A673 (cell line): ENCODE measurements at regions not wholly inside any gene's neighbourhood (a gene's known extent, or its start where the extent isn't known, plus 50 kb on each side); places are given as distances from the start of the nearest gene placed in this dataset.

Experiments used
- BruUV-seq: library from RNA; stranded (reverse); fragments of 400-500 nt; replicated peaks from 2 replicates; lab custom pipeline; 2021; lab: Mats Ljungman, UMichigan
- CTCF ChIA-PET: fragments of 300-600 bp; sonication (Branson Sonifier 250); formaldehyde crosslinking; loops from one replicate; lab custom pipeline; 2022; ENCODE audit warnings: antibody characterized with exemption; lab: Charles Lee
- POLR2A ChIA-PET: fragments of 300-600 bp; sonication (Branson Sonifier 250); formaldehyde crosslinking; loops from one replicate; lab custom pipeline; 2022; ENCODE audit warnings: antibody characterized with exemption; ENCODE audit not compliant: low non-redundant PET; lab: Charles Lee
- DNase-seq: peaks from one replicate; pipeline ENCODE4 v3.0.0-alpha.2; 2015; ENCODE audit warnings: low spot score
- H3K27ac ChIP-seq: fragments of 200-600 bp; sonication (generic); 2 replicates; pipeline ENCODE4 v1.5.1; 2016; ENCODE audit warnings: mixed run types, low read depth, mild to moderate bottlenecking, mixed read lengths, antibody characterized with exemption, low read length; ENCODE audit not compliant: poor library complexity, severe bottlenecking
- H3K27me3 ChIP-seq: fragments of 200-600 bp; sonication (generic); replicated peaks from 2 replicates; pipeline ENCODE4 v1.6.1; 2017; ENCODE audit warnings: mixed run types, low read depth, mild to moderate bottlenecking, mixed read lengths, antibody characterized with exemption, low read length; ENCODE audit not compliant: insufficient read depth, poor library complexity
- H3K36me3 ChIP-seq: fragments of 200-600 bp; sonication (generic); 2 replicates; pipeline ENCODE4 v1.6.1; 2016; ENCODE audit warnings: mixed run types, mild to moderate bottlenecking, mixed read lengths, antibody characterized with exemption, low read length; ENCODE audit not compliant: insufficient read depth, poor library complexity, severe bottlenecking
- H3K4me1 ChIP-seq: fragments of 200-600 bp; sonication (generic); 2 replicates; pipeline ENCODE4 v1.6.1; 2017; ENCODE audit warnings: mixed run types, mild to moderate bottlenecking, mixed read lengths, antibody characterized with exemption, low read length; ENCODE audit not compliant: insufficient read depth, poor library complexity, severe bottlenecking
- H3K4me3 ChIP-seq: fragments of 200-600 bp; sonication (generic); 2 replicates; pipeline ENCODE4 v1.5.1; 2016; ENCODE audit warnings: low read depth, mixed run types, mild to moderate bottlenecking, mixed read lengths, low read length; ENCODE audit not compliant: poor library complexity, severe bottlenecking
- H3K9me3 ChIP-seq: fragments of 200-600 bp; sonication (generic); 2 replicates; pipeline ENCODE4 v1.6.1; 2016; ENCODE audit warnings: mixed run types, low read depth, mild to moderate bottlenecking, mixed read lengths, antibody characterized with exemption, low read length; ENCODE audit not compliant: poor library complexity, severe bottlenecking
- EZH2 ChIP-seq: fragments of 200-600 bp; sonication (generic); IDR thresholded peaks from 2 replicates; pipeline ENCODE4 v1.6.1; 2017; ENCODE audit warnings: borderline replicate concordance, low read depth, mild to moderate bottlenecking, mixed read lengths, antibody characterized with exemption, low read length; ENCODE audit not compliant: poor library complexity, severe bottlenecking
- intact Hi-C: fragments of 100-400 bp; cut with micrococcal nuclease; formaldehyde crosslinking; loops from one replicate; pipeline ENCODE4 v1.10.0; 2022; ENCODE audit not compliant: unreplicated experiment
- TF ChIP-seq, protein P1 (sequence below): fragments of 300-800, 200-600 bp; sonication (generic); conservative IDR thresholded peaks from 2 replicates; pipeline ENCODE4 v1.5.1; 2017; ENCODE audit warnings: low read depth, mild to moderate bottlenecking, antibody characterized with exemption, low read length, moderate library complexity, mixed read lengths

- Histone ChIP-seq H3K9me3 (no peaks in the 10 kb centered on the region), H3K27me3 (no peaks in the 10 kb centered on the region), H3K36me3 (no peaks in the 10 kb centered on the region), H3K27ac (no peak overlapping the region), H3K4me1 (no peaks in the 10 kb centered on the region), H3K4me3 (no peak overlapping the region)
- no TSS peak for BruUV-seq
- no peak for TF ChIP-seq EZH2
- TF ChIP-seq, protein P1, sequence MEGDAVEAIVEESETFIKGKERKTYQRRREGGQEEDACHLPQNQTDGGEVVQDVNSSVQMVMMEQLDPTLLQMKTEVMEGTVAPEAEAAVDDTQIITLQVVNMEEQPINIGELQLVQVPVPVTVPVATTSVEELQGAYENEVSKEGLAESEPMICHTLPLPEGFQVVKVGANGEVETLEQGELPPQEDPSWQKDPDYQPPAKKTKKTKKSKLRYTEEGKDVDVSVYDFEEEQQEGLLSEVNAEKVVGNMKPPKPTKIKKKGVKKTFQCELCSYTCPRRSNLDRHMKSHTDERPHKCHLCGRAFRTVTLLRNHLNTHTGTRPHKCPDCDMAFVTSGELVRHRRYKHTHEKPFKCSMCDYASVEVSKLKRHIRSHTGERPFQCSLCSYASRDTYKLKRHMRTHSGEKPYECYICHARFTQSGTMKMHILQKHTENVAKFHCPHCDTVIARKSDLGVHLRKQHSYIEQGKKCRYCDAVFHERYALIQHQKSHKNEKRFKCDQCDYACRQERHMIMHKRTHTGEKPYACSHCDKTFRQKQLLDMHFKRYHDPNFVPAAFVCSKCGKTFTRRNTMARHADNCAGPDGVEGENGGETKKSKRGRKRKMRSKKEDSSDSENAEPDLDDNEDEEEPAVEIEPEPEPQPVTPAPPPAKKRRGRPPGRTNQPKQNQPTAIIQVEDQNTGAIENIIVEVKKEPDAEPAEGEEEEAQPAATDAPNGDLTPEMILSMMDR, result no peak
- no peak for DNase-seq
- intact Hi-C loops, result no loop called here
- ChIA-PET CTCF (no interaction called here), POLR2A (no interaction called here)
Measured at GRCh38 chr2:207279520-207279919, 113.8 kb upstream of the KLF7 start.

DNA sequence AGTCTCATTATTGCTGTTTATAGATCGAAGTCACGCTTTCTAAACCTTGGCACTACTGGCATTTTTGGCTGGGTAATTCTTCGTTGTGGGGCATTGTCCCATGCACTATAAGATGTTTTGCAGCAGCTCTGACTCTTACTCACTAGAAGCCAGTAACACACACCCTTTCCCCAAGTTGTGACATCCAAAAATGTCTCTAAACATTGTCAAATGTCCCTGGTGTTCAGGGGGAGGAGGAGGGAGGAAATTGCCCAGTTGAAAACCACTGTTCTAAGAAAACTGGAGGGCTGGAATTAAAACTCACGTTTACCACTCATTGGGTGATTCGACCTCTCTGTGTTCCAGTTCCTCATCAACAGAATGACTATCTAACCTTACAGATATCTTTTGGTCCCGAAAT lies 115.7 kb upstream of the KLF7 start:
- Histone ChIP-seq H3K9me3 (no peaks in the 10 kb centered on the region), H3K4me1 (no peaks in the 10 kb centered on the region), H3K4me3 (no peak overlapping the region), H3K27ac (no peak overlapping the region), H3K27me3 (no peaks in the 10 kb centered on the region), H3K36me3 (no peaks in the 10 kb centered on the region)
- BruUV-seq, result no TSS peak
- ChIA-PET CTCF (no interaction called here), POLR2A (no interaction called here)
- DNase-seq, result no peak
- TF ChIP-seq, protein P1, result no peak
- TF ChIP-seq EZH2, result no peak
- intact Hi-C loops, result loop anchor here (10.0 kb wide), 1 partner anchor 587 kb away; no protein-coding TSS in a partner anchor

DNA sequence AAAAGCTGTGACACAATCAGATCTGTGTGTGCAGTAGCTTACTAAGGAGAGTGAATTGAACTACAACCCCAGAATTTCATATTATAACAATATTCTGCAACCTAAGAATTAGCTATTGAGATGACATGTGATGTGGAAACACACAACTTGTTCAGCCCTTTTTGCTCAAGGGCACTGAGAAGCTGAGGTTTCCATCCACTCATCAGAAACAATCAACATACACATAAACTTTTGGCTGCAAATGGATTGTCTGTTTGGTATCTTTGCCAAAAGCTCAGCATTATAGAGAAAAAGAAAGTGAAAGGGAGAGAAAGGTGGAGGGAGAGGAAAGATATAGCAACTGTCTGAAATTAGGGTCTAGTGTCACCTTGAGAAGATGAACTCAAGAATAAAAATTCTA lies 117.2 kb upstream of the KLF7 start:
- H3K36me3 ChIP-seq, result no peaks in the 10 kb centered on the region
- BruUV-seq, result no TSS peak
- H3K4me3 ChIP-seq, result no peak overlapping the region
- intact Hi-C loops, result loop anchor here (10.0 kb wide), 1 partner anchor 588 kb away; no protein-coding TSS in a partner anchor
- H3K9me3 ChIP-seq, result no peaks in the 10 kb centered on the region
- DNase-seq, result no peak
- H3K4me1 ChIP-seq, result no peaks in the 10 kb centered on the region
- H3K27me3 ChIP-seq, result no peaks in the 10 kb centered on the region
- POLR2A ChIA-PET, result no interaction called here
- no peak overlapping the region for H3K27ac ChIP-seq
- CTCF ChIA-PET, result no interaction called here
- TF ChIP-seq EZH2, result no peak

- no TSS peak for BruUV-seq
- Histone ChIP-seq H3K27me3 (no peaks in the 10 kb centered on the region), H3K27ac (no peak overlapping the region), H3K36me3 (no peaks in the 10 kb centered on the region), H3K4me3 (no peak overlapping the region), H3K4me1 (no peaks in the 10 kb centered on the region), H3K9me3 (no peaks in the 10 kb centered on the region)
- intact Hi-C loops, result loop anchor here (10.0 kb wide), 1 partner anchor 589 kb away; no protein-coding TSS in a partner anchor
- POLR2A ChIA-PET, result no interaction called here
- CTCF ChIA-PET, result no interaction called here
- TF ChIP-seq EZH2, result no peak
- TF ChIP-seq, protein P1, result no peak
- DNase-seq, result no peak
Measured at GRCh38 chr2:207283356-207283755, 117.6 kb upstream of the KLF7 start.
